PFSK-1 (cell line): ENCODE measurements at regions not wholly inside any gene's neighbourhood (a gene's known extent, or its start where the extent isn't known, plus 50 kb on each side); places are given as distances from the start of the nearest gene placed in this dataset.

Experiments used
- FOXP2 ChIP-seq: optimal IDR thresholded peaks from 2 replicates; pipeline ENCODE3; 2011; ENCODE audit warnings: borderline replicate concordance, control low read depth, inconsistent platforms; ENCODE audit not compliant: insufficient read depth; ENCODE audit errors: extremely low read length, extremely low read depth
- POLR2AphosphoS5 ChIP-seq: IDR thresholded peaks from 2 replicates; pipeline ENCODE4 v1.6.1; 2012; ENCODE audit warnings: low read depth, mild to moderate bottlenecking, control low read depth, low read length, moderate library complexity
- REST ChIP-seq, 2 experiments: IDR thresholded peaks; 2 replicates each; pipeline versions ENCODE4 v1.6.1 to v1.8.0; 2011 to 2012; ENCODE audit warnings: low read depth in 2 of 2, low read length in 2 of 2, control low read depth in 1 of 2, inconsistent platforms in 1 of 2, mild to moderate bottlenecking in 1 of 2, moderate library complexity in 1 of 2; ENCODE audit not compliant: insufficient read depth in 1 of 2
- SIN3A ChIP-seq: IDR thresholded peaks from 2 replicates; pipeline ENCODE4 v1.6.1; 2012; ENCODE audit warnings: mild to moderate bottlenecking, low read length, moderate library complexity, borderline replicate concordance; ENCODE audit not compliant: insufficient read depth
- TAF1 ChIP-seq: IDR thresholded peaks from 2 replicates; pipeline ENCODE4 v1.6.1; 2012; ENCODE audit warnings: low read length, control low read depth, borderline replicate concordance; ENCODE audit not compliant: insufficient read depth

- TF ChIP-seq TAF1 (no peak), SIN3A (no peak), FOXP2 (no peak), POLR2AphosphoS5 (no peak), REST (IDR thresholded peaks at IDR 0.05; ENCODE audit: insufficient read depth in 1 of 2, low read depth in 2 of 2, low read length in 2 of 2) (no peak)
Observed at GRCh38 chr3:191987831-191988350, 526.9 kb downstream of the PYDC2 start.

- no peak for TF ChIP-seq POLR2AphosphoS5
- no peak for TF ChIP-seq SIN3A
- TF ChIP-seq REST (IDR thresholded peaks at IDR 0.05; ENCODE audit: insufficient read depth in 1 of 2, low read depth in 2 of 2, low read length in 2 of 2) = no peak
- no peak for TF ChIP-seq TAF1
- no peak for TF ChIP-seq FOXP2
Observed at GRCh38 chr3:191997093-191997492, 536.1 kb downstream of the PYDC2 start.

GRCh38 chr3:191997579-191998268 lies 536.8 kb downstream of the PYDC2 start:
- TF ChIP-seq FOXP2 = no peak

GRCh38 chr3:192001218-192001617 lies 540.3 kb downstream of the PYDC2 start:
- no peak for TF ChIP-seq REST (IDR thresholded peaks at IDR 0.05; ENCODE audit: insufficient read depth in 1 of 2, low read depth in 2 of 2, low read length in 2 of 2)
- no peak for TF ChIP-seq POLR2AphosphoS5
- TF ChIP-seq SIN3A = no peak
- no peak for TF ChIP-seq TAF1
- no peak for TF ChIP-seq FOXP2

- TF ChIP-seq TAF1 = no peak
- TF ChIP-seq REST (IDR thresholded peaks at IDR 0.05; ENCODE audit: insufficient read depth in 1 of 2, low read depth in 2 of 2, low read length in 2 of 2) = no peak
- no peak for TF ChIP-seq POLR2AphosphoS5
- TF ChIP-seq FOXP2 = no peak
- TF ChIP-seq SIN3A = no peak
Observed at GRCh38 chr3:192005989-192006388, 545.0 kb downstream of the PYDC2 start.
